NCI-H1105 (cell line): ENCODE measurements at regions not wholly inside any gene's neighbourhood (a gene's known extent, or its start where the extent isn't known, plus 50 kb on each side); places are given as distances from the start of the nearest gene placed in this dataset.
"Not testable (repeated sequence)": the region's sequence is repeated elsewhere in the genome, so short reads cannot be mapped to it uniquely, and the experiment has no call there.

Source experiments
- DNase-seq: peaks from one replicate; lab custom pipeline; 2025; lab: John Stamatoyannopoulos, UW

- DNase-seq, result no peak
Measured at GRCh38 chr21:29396951-29397455, 98.3 kb downstream of the BACH1 start.

- DNase-seq, result no peak
Measured at GRCh38 chr21:29403301-29403700, 104.6 kb downstream of the BACH1 start.

GRCh38 chr21:29403922-29404538 lies 105.3 kb downstream of the BACH1 start:
- peak; percentile 1 for DNase-seq

- DNase-seq, result no peak
Measured at GRCh38 chr21:29405503-29406122, 106.9 kb downstream of the BACH1 start.

GRCh38 chr21:29406385-29406784 lies 107.7 kb downstream of the BACH1 start:
- no peak for DNase-seq

GRCh38 chr21:29407571-29407970 lies 108.8 kb downstream of the BACH1 start:
- DNase-seq, result no peak

GRCh38 chr21:29413683-29414082 lies 115.0 kb downstream of the BACH1 start:
- no peak for DNase-seq

- DNase-seq, result no peak
Measured at GRCh38 chr21:29416268-29416667, 117.5 kb downstream of the BACH1 start.

GRCh38 chr21:29418813-29419212 lies 120.1 kb downstream of the BACH1 start:
- DNase-seq, result no peak

GRCh38 chr21:29419422-29419821 lies 120.7 kb downstream of the BACH1 start:
- DNase-seq, result no peak

- no peak for DNase-seq
Measured at GRCh38 chr21:29423099-29423870, 124.6 kb downstream of the BACH1 start.

- no peak for DNase-seq
Measured at GRCh38 chr21:29424728-29425127, 126.0 kb downstream of the BACH1 start.

GRCh38 chr21:29429218-29429617 lies 130.5 kb downstream of the BACH1 start:
- DNase-seq, result no peak

GRCh38 chr21:29430030-29430429 lies 131.3 kb downstream of the BACH1 start:
- no peak for DNase-seq

- no peak for DNase-seq
Measured at GRCh38 chr21:29430576-29430975, 131.9 kb downstream of the BACH1 start.

- no peak for DNase-seq
Measured at GRCh38 chr21:29431178-29431577, 132.5 kb downstream of the BACH1 start.

- no peak for DNase-seq
Measured at GRCh38 chr21:29431680-29432079, 133.0 kb downstream of the BACH1 start.

GRCh38 chr21:29433366-29434059 lies 134.8 kb downstream of the BACH1 start:
- DNase-seq, result no peak

- DNase-seq, result no peak
Measured at GRCh38 chr21:29434081-29434480, 135.4 kb downstream of the BACH1 start.

- not testable (repeated sequence) for DNase-seq
Measured at GRCh38 chr21:29434982-29435381, 136.3 kb downstream of the BACH1 start.

- no peak for DNase-seq
Measured at GRCh38 chr21:29436143-29436542, 137.4 kb downstream of the BACH1 start.

GRCh38 chr21:29436650-29437049 lies 137.9 kb downstream of the BACH1 start:
- DNase-seq, result no peak
